H1 (cell line): ENCODE measurements at regions not wholly inside any gene's neighbourhood (a gene's known extent, or its start where the extent isn't known, plus 50 kb on each side); places are given as distances from the start of the nearest gene placed in this dataset.

ENCODE experiments used
- CTCF ChIA-PET: fragments of 300-600 bp; sonication (Branson Sonifier 250); formaldehyde crosslinking; loops from one replicate; lab custom pipeline; 2021; ENCODE audit not compliant: partially characterized antibody; lab: Charles Lee
- POLR2A ChIA-PET: fragments of 300-600 bp; sonication (Branson Sonifier 250); formaldehyde crosslinking; loops from one replicate; lab custom pipeline; 2021; ENCODE audit warnings: inconsistent platforms; ENCODE audit not compliant: partially characterized antibody; lab: Charles Lee
- DNase-seq, 2 experiments: peaks; one replicate each; pipeline versions ENCODE4 v3.0.0 to v3.0.0-alpha.2; 2010 to 2022; ENCODE audit warnings: low spot score in 2 of 2, low read depth in 1 of 2, mixed read lengths in 1 of 2
- FAIRE-seq: peaks from 2 replicates; lab custom pipeline; 2011; peaks lifted over from hg19 to GRCh38; lab: Jason Lieb, UNC
- H2AFZ ChIP-seq: 2 replicates; pipeline ENCODE4 v1.8.1; 2012; ENCODE audit warnings: low read length, inconsistent platforms
- H2AK5ac ChIP-seq: 2 replicates; pipeline ENCODE4 v1.6.1; 2013; ENCODE audit warnings: low read depth, low read length
- H2BK120ac ChIP-seq: replicated peaks from 2 replicates; pipeline ENCODE3; 2013; ENCODE audit warnings: low read depth, low read length, inconsistent platforms
- H2BK12ac ChIP-seq: 2 replicates; pipeline ENCODE4 v1.6.1; 2013; ENCODE audit warnings: low read depth, low read length
- H2BK15ac ChIP-seq: 2 replicates; pipeline ENCODE4 v1.6.1; 2013; ENCODE audit warnings: low read length
- H2BK20ac ChIP-seq: 2 replicates; pipeline ENCODE4 v1.6.1; 2013; ENCODE audit warnings: low read length
- H2BK5ac ChIP-seq: 2 replicates; pipeline ENCODE4 v1.6.1; 2013; ENCODE audit warnings: low read depth, low read length
- H3K14ac ChIP-seq: 2 replicates; pipeline ENCODE4 v1.6.1; 2013; ENCODE audit warnings: inconsistent platforms; ENCODE audit not compliant: insufficient read length
- H3K18ac ChIP-seq: 2 replicates; pipeline ENCODE4 v1.6.1; 2013; ENCODE audit warnings: low read length; ENCODE audit errors: extremely low read depth
- H3K23ac ChIP-seq: 2 replicates; pipeline ENCODE4 v1.6.1; 2013; ENCODE audit warnings: inconsistent platforms; ENCODE audit not compliant: insufficient read length
- H3K23me2 ChIP-seq: 2 replicates; pipeline ENCODE4 v1.6.1; 2013; ENCODE audit warnings: low read depth, low read length
- H3K27ac ChIP-seq: 2 replicates; pipeline ENCODE4 v1.6.1; 2011; ENCODE audit warnings: low read depth, low read length, inconsistent platforms
- H3K27me3 ChIP-seq, 4 experiments: replicated peaks in 1 of 4; 1 replicate in 1 of 4; 2 replicates in 3 of 4; pipeline versions ENCODE4 v1.6.1 to v1.8.1; 2011 to 2013; ENCODE audit warnings: low read length in 3 of 4, mild to moderate bottlenecking in 3 of 4, inconsistent platforms in 2 of 4, mixed read lengths in 2 of 4, moderate library complexity in 1 of 4; ENCODE audit not compliant: control insufficient read depth in 3 of 4, insufficient read depth in 3 of 4; ENCODE audit errors: extremely low read depth in 1 of 4
- H3K36me3 ChIP-seq, 4 experiments: 2 replicates each; pipeline versions ENCODE4 v1.6.1 to v1.8.1; 2011 to 2013; ENCODE audit warnings: mild to moderate bottlenecking in 4 of 4, low read length in 3 of 4, moderate library complexity in 2 of 4, control low read depth in 1 of 4, inconsistent platforms in 1 of 4; ENCODE audit not compliant: insufficient read depth in 4 of 4, control insufficient read depth in 2 of 4
- H3K4ac ChIP-seq: replicated peaks from 2 replicates; pipeline ENCODE3; 2013; ENCODE audit warnings: low read length, low read depth, mixed read lengths, inconsistent platforms; ENCODE audit not compliant: insufficient read length
- H3K4me1 ChIP-seq, 4 experiments: replicated peaks in 1 of 4; 1 replicate in 1 of 4; 2 replicates in 3 of 4; pipeline versions ENCODE4 v1.6.1 to v1.8.1; 2011 to 2013; ENCODE audit warnings: low read length in 3 of 4, inconsistent platforms in 2 of 4, mixed read lengths in 1 of 4; ENCODE audit not compliant: insufficient read depth in 4 of 4, control insufficient read depth in 3 of 4
- H3K4me2 ChIP-seq, 2 experiments: 2 replicates each; pipeline versions ENCODE4 v1.6.1 to v1.8.1; 2011 to 2013; ENCODE audit warnings: low read depth in 2 of 2, low read length in 2 of 2, control low read depth in 1 of 2, inconsistent platforms in 1 of 2, mild to moderate bottlenecking in 1 of 2; ENCODE audit not compliant: insufficient read depth in 1 of 2
- H3K4me3 ChIP-seq, 4 experiments: fragments of 200-600, 300-600 bp in 1 of 4; sonication (generic), shearing (Covaris generic), sonication (Bioruptor Twin) in 1 of 4; 2 replicates each; pipeline versions ENCODE4 v1.5.1 to v1.8.1; 2011 to 2016; ENCODE audit warnings: low read length in 4 of 4, low read depth in 3 of 4, control low read depth in 2 of 4, inconsistent platforms in 2 of 4, mild to moderate bottlenecking in 2 of 4, mixed read lengths in 1 of 4, moderate library complexity in 1 of 4; ENCODE audit not compliant: insufficient read depth in 2 of 4; ENCODE audit errors: extremely low read depth in 1 of 4
- H3K56ac ChIP-seq: replicated peaks from 2 replicates; pipeline ENCODE3; 2013; ENCODE audit warnings: low read depth, mild to moderate bottlenecking, mixed read lengths, low read length, inconsistent platforms; ENCODE audit not compliant: insufficient read length
- H3K79me1 ChIP-seq: 2 replicates; pipeline ENCODE4 v1.6.1; 2013; ENCODE audit warnings: low read depth, low read length, control low read depth
- H3K79me2 ChIP-seq, 2 experiments: 2 replicates each; pipeline versions ENCODE4 v1.6.1 to v1.8.1; 2012 to 2013; ENCODE audit warnings: low read length in 2 of 2, mild to moderate bottlenecking in 2 of 2, inconsistent platforms in 1 of 2; ENCODE audit not compliant: insufficient read depth in 2 of 2, control insufficient read depth in 1 of 2
- H3K9ac ChIP-seq, 4 experiments: replicated peaks in 1 of 4; 1 replicate in 1 of 4; 2 replicates in 3 of 4; pipeline versions ENCODE4 v1.6.1 to v1.8.1; 2011 to 2013; ENCODE audit warnings: low read depth in 3 of 4, low read length in 3 of 4, control low read depth in 2 of 4, mild to moderate bottlenecking in 2 of 4, moderate library complexity in 2 of 4, inconsistent platforms in 1 of 4; ENCODE audit errors: extremely low read depth in 1 of 4
- H3K9me3 ChIP-seq, 2 experiments: 2 replicates each; pipeline versions ENCODE4 v1.6.1 to v1.8.1; 2012 to 2013; ENCODE audit warnings: mild to moderate bottlenecking in 2 of 2, moderate library complexity in 2 of 2, control low read depth in 1 of 2, inconsistent platforms in 1 of 2, low read depth in 1 of 2, low read length in 1 of 2, mixed read lengths in 1 of 2; ENCODE audit not compliant: insufficient read depth in 2 of 2
- H4K20me1 ChIP-seq, 2 experiments: replicated peaks in 1 of 2; 2 replicates each; pipeline versions ENCODE3 to v1.8.1; 2011 to 2013; ENCODE audit warnings: inconsistent platforms in 2 of 2, low read length in 2 of 2, mild to moderate bottlenecking in 1 of 2; ENCODE audit not compliant: insufficient read depth in 2 of 2, control insufficient read depth in 1 of 2
- H4K5ac ChIP-seq: 2 replicates; pipeline ENCODE4 v1.6.1; 2013; ENCODE audit warnings: low read length, low read depth, mixed read lengths, inconsistent platforms; ENCODE audit not compliant: insufficient read length
- H4K8ac ChIP-seq: 2 replicates; pipeline ENCODE4 v1.8.0; 2013; ENCODE audit warnings: mild to moderate bottlenecking, moderate library complexity, low read length, inconsistent platforms; ENCODE audit not compliant: insufficient read depth; ENCODE audit errors: extremely low read depth
- H4K91ac ChIP-seq: replicated peaks from 2 replicates; pipeline ENCODE3; 2013; ENCODE audit warnings: low read length, mixed read lengths, inconsistent platforms; ENCODE audit not compliant: insufficient read length
- ATF2 ChIP-seq: IDR thresholded peaks from 2 replicates; pipeline ENCODE4 v1.6.1; 2012; ENCODE audit warnings: low read length, inconsistent platforms
- ATF3 ChIP-seq: IDR thresholded peaks from 2 replicates; pipeline ENCODE4 v1.6.1; 2011; ENCODE audit warnings: low read depth, mild to moderate bottlenecking, low read length; ENCODE audit not compliant: insufficient read depth
- CEBPB ChIP-seq: IDR thresholded peaks from 2 replicates; pipeline ENCODE4 v1.6.1; 2012; ENCODE audit warnings: low read depth, low read length
- GABPA ChIP-seq: IDR thresholded peaks from 2 replicates; pipeline ENCODE4 v1.6.1; 2011; ENCODE audit warnings: mild to moderate bottlenecking, low read length, moderate library complexity, borderline replicate concordance; ENCODE audit not compliant: insufficient read depth
- KDM5A ChIP-seq: fragments of 200-600 bp; IDR thresholded peaks from 2 replicates; pipeline ENCODE4 v1.7.1; 2012; ENCODE audit warnings: mild to moderate bottlenecking, low read length, inconsistent platforms, mixed read lengths
- NANOG ChIP-seq: IDR thresholded peaks from 2 replicates; pipeline ENCODE4 v1.6.1; 2011; ENCODE audit warnings: low read length, low read depth, mild to moderate bottlenecking, inconsistent platforms; ENCODE audit not compliant: insufficient read depth, poor library complexity, severe bottlenecking
- PHF8 ChIP-seq: fragments of 200-600 bp; sonication (generic); conservative IDR thresholded peaks from 2 replicates; pipeline ENCODE4 v1.7.1; 2012; ENCODE audit warnings: low read depth, mild to moderate bottlenecking, inconsistent platforms, low read length, moderate library complexity
- RAD21 ChIP-seq, 2 experiments: IDR thresholded peaks in 1 of 2; conservative IDR thresholded peaks in 1 of 2; 2 replicates each; pipeline ENCODE4 v1.6.1; 2011; ENCODE audit warnings: low read depth in 2 of 2, low read length in 2 of 2, improper control_type of control experiment in 1 of 2, inconsistent platforms in 1 of 2, mild to moderate bottlenecking in 1 of 2, moderate library complexity in 1 of 2
- SIN3A ChIP-seq, 2 experiments: IDR thresholded peaks in 1 of 2; conservative IDR thresholded peaks in 1 of 2; 2 replicates each; pipeline ENCODE4 v1.6.1; 2011 to 2012; ENCODE audit warnings: low read length in 2 of 2, improper control_type of control experiment in 1 of 2, low read depth in 1 of 2, mild to moderate bottlenecking in 1 of 2
- SIX5 ChIP-seq: IDR thresholded peaks from 2 replicates; pipeline ENCODE4 v1.6.1; 2011; ENCODE audit warnings: mild to moderate bottlenecking, low read depth, low read length
- SP4 ChIP-seq: IDR thresholded peaks from 2 replicates; pipeline ENCODE4 v1.6.1; 2012; ENCODE audit warnings: low read length, inconsistent platforms
- WGBS, 2 experiments: shearing (Covaris generic) in 1 of 2; methylation state at CpG; one replicate each; pipeline versions ENCODE4 v1.1.6 to v1.1.7; 2013 to 2015; ENCODE audit warnings: low lambda C conversion rate in 2 of 2, mixed read lengths in 2 of 2, inconsistent platforms in 1 of 2, low coverage in 1 of 2, missing lambda C conversion rate in 1 of 2; ENCODE audit not compliant: insufficient replicate concordance in 2 of 2, insufficient coverage in 1 of 2, insufficient read length in 1 of 2; ENCODE audit errors: extremely low coverage in 1 of 2, missing lambda C conversion rate in 1 of 2; 5-methylcytosine and 5-hydroxymethylcytosine counted together

- DNase-seq (no peak), FAIRE-seq (no peak)
- no peaks in the 10 kb centered on the region for H4K20me1 ChIP-seq
- H3K14ac ChIP-seq = no peak overlapping the region
- no peak overlapping the region for H2BK15ac ChIP-seq
- peak overlapping the region; percentile 13; the same call in 1 of the 2 replicates for H2BK5ac ChIP-seq
- 0 out of 2 replicates have a peak overlapping the region, but pooled peaks have one; percentile 38 for H2BK20ac ChIP-seq
- no peak overlapping the region for H4K5ac ChIP-seq
- H2AFZ ChIP-seq = no peak overlapping the region
- no peak overlapping the region for H3K56ac ChIP-seq
- no peaks in the 10 kb centered on the region for H3K79me1 ChIP-seq
- no peaks in the 10 kb centered on the region for H3K79me2 ChIP-seq
- no peak overlapping the region for H2BK120ac ChIP-seq
- no peak overlapping the region for H4K91ac ChIP-seq
- H2BK12ac ChIP-seq = no peak overlapping the region
- no peaks in the 10 kb centered on the region for H3K27me3 ChIP-seq
- peaks cover 2 to 10% (median 7%) of the 10 kb centered on the region in 4 experiments; a peak in 5 of 7 replicates for H3K4me1 ChIP-seq
- CTCF ChIA-PET = interaction anchor here (0.7 to 3.0 kb wide), 8 partner anchors 11 to 451 kb away, joined by 3 to 7 read pairs (median 4); partner anchors contain the start of gene FAM3C
- no peak overlapping the region for H3K9ac ChIP-seq
- no peak overlapping the region for H3K4me3 ChIP-seq
- POLR2A ChIA-PET = interaction anchor here (0.9 kb wide), 1 partner anchor 83 kb away, joined by 4 read pairs; the partner anchor contains the start of gene FAM3C
- H2AK5ac ChIP-seq = no peak overlapping the region
- H3K4ac ChIP-seq = no peak overlapping the region
- H3K36me3 ChIP-seq = no peaks in the 10 kb centered on the region
- no peak overlapping the region for H4K8ac ChIP-seq
- H3K23me2 ChIP-seq = no peaks in the 10 kb centered on the region; the same call in none of the 2 replicates
- H3K9me3 ChIP-seq = 0 out of 4 replicates have a peak, but pooled peaks cover 5% of the 10 kb centered on the region in 2 experiments
- no peak overlapping the region for H3K18ac ChIP-seq
- H3K27ac ChIP-seq = no peak overlapping the region
- H3K23ac ChIP-seq = no peak overlapping the region
- H3K4me2 ChIP-seq = 0 out of 4 replicates have a peak overlapping the region, but pooled peaks of 1 of the 2 experiments have one; percentile 2
- 59% methylated on average over 4 of the region's 5 CpGs; no CpG with 5 or more reads in 1 of the 2 experiments for WGBS, 2 experiments
- no peak for TF ChIP-seq NANOG
- no peak for TF ChIP-seq RAD21 (IDR thresholded peaks at IDR 0.05 in 1 of 2, conservative IDR thresholded peaks at IDR 0.05 in 1 of 2; ENCODE audit: low read depth in 2 of 2, low read length in 2 of 2)
- TF ChIP-seq KDM5A = no peak
- no peak for TF ChIP-seq SIN3A (conservative IDR thresholded peaks at IDR 0.05 in 1 of 2, IDR thresholded peaks at IDR 0.05 in 1 of 2; ENCODE audit: low read depth in 1 of 2, low read length in 2 of 2)
- no peak for TF ChIP-seq GABPA
- no peak for TF ChIP-seq ATF3
- no peak for TF ChIP-seq SP4
- no peak for TF ChIP-seq ATF2
- no peak for TF ChIP-seq PHF8
- no peak for TF ChIP-seq SIX5
- no peak for TF ChIP-seq CEBPB
These were observed 83.4 kb upstream of the FAM3C start for GRCh38 chr7:121479466-121479865.
